BJ (cell line): ENCODE measurements at regions not wholly inside any gene's neighbourhood (a gene's known extent, or its start where the extent isn't known, plus 50 kb on each side); places are given as distances from the start of the nearest gene placed in this dataset.

Source experiments
- CTCF ChIA-PET: fragments of 350-600 bp; formaldehyde crosslinking; extraction: SDS; loops from one replicate; lab custom pipeline; 2021; ENCODE audit warnings: antibody characterized with exemption, inconsistent platforms; lab: Yijun Ruan, JAX
- POLR2A ChIA-PET: fragments of 300-600 bp; sonication (Branson Sonifier 250); formaldehyde crosslinking; extraction: SDS; loops from one replicate; lab custom pipeline; 2021; ENCODE audit warnings: antibody characterized with exemption; lab: Charles Lee
- DNase-seq: peaks from one replicate; pipeline ENCODE4 v3.0.0-alpha.2; 2011; ENCODE audit warnings: low read depth
- H3K27me3 ChIP-seq: 2 replicates; pipeline ENCODE4 v1.6.0; 2011; ENCODE audit warnings: low read length; ENCODE audit not compliant: control insufficient read depth, insufficient read depth
- H3K36me3 ChIP-seq: 2 replicates; pipeline ENCODE4 v1.5.1; 2011; ENCODE audit warnings: low read length; ENCODE audit not compliant: control insufficient read depth, insufficient read depth
- H3K4me3 ChIP-seq: 2 replicates; pipeline ENCODE4 v1.5.1; 2011; ENCODE audit warnings: low read depth, mild to moderate bottlenecking, control low read depth, low read length
- CTCF ChIP-seq: IDR thresholded peaks from 2 replicates; pipeline ENCODE4 v1.5.1; 2011; ENCODE audit warnings: low read depth, mild to moderate bottlenecking, control low read depth, inconsistent platforms, low read length, moderate library complexity; ENCODE audit not compliant: insufficient read depth

GRCh38 chr13:56850852-56851251 is 289.9 kb upstream of the PRR20A start:
- TF ChIP-seq CTCF: no peak
- ChIA-PET CTCF (no interaction called here), POLR2A (no interaction called here)
- DNase-seq: no peak
- Histone ChIP-seq H3K36me3 (no peaks in the 10 kb centered on the region), H3K4me3 (no peak overlapping the region), H3K27me3 (no peaks in the 10 kb centered on the region)

- TF ChIP-seq CTCF: no peak
- Histone ChIP-seq H3K27me3 (no peaks in the 10 kb centered on the region), H3K4me3 (no peak overlapping the region), H3K36me3 (no peaks in the 10 kb centered on the region)
- ChIA-PET POLR2A (no interaction called here), CTCF (no interaction called here)
- no peak for DNase-seq
Measured at GRCh38 chr13:56861476-56861875, 279.2 kb upstream of the PRR20A start.

- CTCF ChIA-PET: no interaction called here
- no peak for TF ChIP-seq CTCF
- no peak for DNase-seq
- Histone ChIP-seq H3K4me3 (no peak overlapping the region), H3K27me3 (no peaks in the 10 kb centered on the region), H3K36me3 (no peaks in the 10 kb centered on the region)
- POLR2A ChIA-PET: interaction anchor here (0.8 kb wide), 1 partner anchor 89 kb away, joined by 3 read pairs; no protein-coding TSS in a partner anchor
Measured at GRCh38 chr13:56864451-56864850, 276.3 kb upstream of the PRR20A start.

GRCh38 chr13:56865416-56865815 is 275.3 kb upstream of the PRR20A start:
- TF ChIP-seq CTCF: no peak
- no peak for DNase-seq
- ChIA-PET POLR2A (no interaction called here), CTCF (no interaction called here)
- no peaks in the 10 kb centered on the region for H3K27me3 ChIP-seq
- no peaks in the 10 kb centered on the region for H3K36me3 ChIP-seq
- H3K4me3 ChIP-seq: no peak overlapping the region

GRCh38 chr13:56869671-56870070 is 271.0 kb upstream of the PRR20A start:
- ChIA-PET POLR2A (no interaction called here), CTCF (no interaction called here)
- DNase-seq: no peak

More at GRCh38 chr13:56869671-56870070, 271.0 kb upstream of the PRR20A start:
- H3K27me3 ChIP-seq: no peaks in the 10 kb centered on the region
- TF ChIP-seq CTCF: no peak
- no peaks in the 10 kb centered on the region for H3K36me3 ChIP-seq
- H3K4me3 ChIP-seq: no peak overlapping the region
